GM12878 (cell line): ENCODE measurements at regions not wholly inside any gene's neighbourhood (a gene's known extent, or its start where the extent isn't known, plus 50 kb on each side); places are given as distances from the start of the nearest gene placed in this dataset.
"Not testable (repeated sequence)": the region's sequence is repeated elsewhere in the genome, so short reads cannot be mapped to it uniquely, and the experiment has no call there.

Experiments
- ASH2L ChIP-seq: fragments of 300-600, 200-600 bp; sonication (generic); IDR thresholded peaks from 2 replicates; pipeline ENCODE4 v1.6.1; 2017; ENCODE audit warnings: low read depth, mild to moderate bottlenecking, borderline replicate concordance
- CTCF ChIP-seq, 3 experiments: IDR thresholded peaks in 2 of 3; conservative IDR thresholded peaks in 1 of 3; 2 replicates each; pipeline ENCODE4 v1.5.1; 2011; ENCODE audit warnings: low read depth in 3 of 3, low read length in 3 of 3, mild to moderate bottlenecking in 3 of 3, control low read depth in 2 of 3, moderate library complexity in 2 of 3, inconsistent platforms in 1 of 3, mixed read lengths in 1 of 3; ENCODE audit not compliant: control insufficient read depth in 2 of 3, insufficient read depth in 1 of 3; ENCODE audit errors: extremely low read depth in 1 of 3
- EP300 ChIP-seq, 2 experiments: fragments of 150-350 bp in 1 of 2; IDR thresholded peaks; 2 replicates each; pipeline ENCODE4 v1.6.1; 2011 to 2012; ENCODE audit warnings: low read depth in 2 of 2, low read length in 2 of 2, borderline replicate concordance in 1 of 2, improper control_type of control experiment in 1 of 2, inconsistent platforms in 1 of 2; ENCODE audit not compliant: control insufficient read depth in 1 of 2
- EZH2 ChIP-seq: IDR thresholded peaks from 2 replicates; pipeline ENCODE4 v1.6.1; 2012; ENCODE audit warnings: low read depth, mild to moderate bottlenecking, control low read depth, inconsistent platforms, low read length, borderline replicate concordance; ENCODE audit not compliant: control insufficient read depth
- GABPA ChIP-seq: IDR thresholded peaks from 2 replicates; pipeline ENCODE4 v1.6.1; 2014; ENCODE audit warnings: antibody characterized with exemption, low read depth, mild to moderate bottlenecking, inconsistent platforms
- NFIC ChIP-seq: IDR thresholded peaks from 2 replicates; pipeline ENCODE4 v1.6.1; 2012; ENCODE audit warnings: low read depth, mild to moderate bottlenecking, inconsistent platforms, low read length, moderate library complexity
- POLR2A ChIP-seq: IDR thresholded peaks from 2 replicates; pipeline ENCODE4 v1.6.1; 2011; ENCODE audit warnings: low read depth, mild to moderate bottlenecking, low read length
- SKIL ChIP-seq: fragments of 450-650 bp; IDR thresholded peaks from 2 replicates; pipeline ENCODE4 v1.6.1; 2017; ENCODE audit warnings: mild to moderate bottlenecking, low read depth, inconsistent platforms; ENCODE audit not compliant: poor library complexity, severe bottlenecking
- TAF1 ChIP-seq: IDR thresholded peaks from 2 replicates; pipeline ENCODE4 v1.6.1; 2011; ENCODE audit warnings: mild to moderate bottlenecking, low read depth, low read length, borderline replicate concordance
- YY1 ChIP-seq: IDR thresholded peaks from 2 replicates; pipeline ENCODE4 v1.6.1; 2011; ENCODE audit warnings: low read depth, mild to moderate bottlenecking, low read length
- ZNF384 ChIP-seq: IDR thresholded peaks from 2 replicates; pipeline ENCODE4 v1.6.1; 2012; ENCODE audit warnings: low read depth, mild to moderate bottlenecking, low read length, improper control_type of control experiment, borderline replicate concordance

- not testable (repeated sequence) for TF ChIP-seq EP300 (IDR thresholded peaks at IDR 0.05; ENCODE audit: borderline replicate concordance in 1 of 2, control insufficient read depth in 1 of 2, low read depth in 2 of 2, low read length in 2 of 2); ZNF384; POLR2A; CTCF (IDR thresholded peaks at IDR 0.05 in 2 of 3, conservative IDR thresholded peaks at IDR 0.05 in 1 of 3; ENCODE audit: control insufficient read depth in 2 of 3, extremely low read depth in 1 of 3, insufficient read depth in 1 of 3, low read depth in 3 of 3, low read length in 3 of 3); YY1; ASH2L; GABPA; NFIC; EZH2; SKIL; TAF1
Observed at GRCh38 chr11:86732286-86732685, 59.9 kb upstream of the ME3 start.
